GM12878 (cell line): ENCODE measurements at regions not wholly inside any gene's neighbourhood (a gene's known extent, or its start where the extent isn't known, plus 50 kb on each side); places are given as distances from the start of the nearest gene placed in this dataset.

Experiments
- BCL3 ChIP-seq: IDR thresholded peaks from 2 replicates; pipeline ENCODE4 v1.6.1; 2011; ENCODE audit warnings: borderline replicate concordance, low read depth, mild to moderate bottlenecking, moderate library complexity, low read length; ENCODE audit not compliant: insufficient read depth, poor library complexity, severe bottlenecking
- CBFB ChIP-seq: IDR thresholded peaks from 2 replicates; pipeline ENCODE4 v1.6.1; 2016; ENCODE audit warnings: antibody characterized with exemption, low read depth
- E2F4 ChIP-seq: IDR thresholded peaks from 2 replicates; pipeline ENCODE4 v1.6.1; 2012; ENCODE audit warnings: low read depth, low read length, improper control_type of control experiment
- EP300 ChIP-seq, 2 experiments: fragments of 150-350 bp in 1 of 2; IDR thresholded peaks; 2 replicates each; pipeline ENCODE4 v1.6.1; 2011 to 2012; ENCODE audit warnings: low read depth in 2 of 2, low read length in 2 of 2, borderline replicate concordance in 1 of 2, improper control_type of control experiment in 1 of 2, inconsistent platforms in 1 of 2; ENCODE audit not compliant: control insufficient read depth in 1 of 2
- FOS ChIP-seq: IDR thresholded peaks from 3 replicates; pipeline ENCODE4 v1.6.1; 2011; ENCODE audit warnings: borderline replicate concordance; ENCODE audit not compliant: insufficient read length; ENCODE audit errors: extremely low read depth
- MLLT1 ChIP-seq: fragments of 450-650 bp; IDR thresholded peaks from 2 replicates; pipeline ENCODE4 v1.6.1; 2016; ENCODE audit warnings: mild to moderate bottlenecking
- MTA3 ChIP-seq: IDR thresholded peaks from 2 replicates; pipeline ENCODE4 v1.6.1; 2012; ENCODE audit warnings: low read length, inconsistent platforms, borderline replicate concordance
- NR2C2 ChIP-seq: IDR thresholded peaks from 2 replicates; pipeline ENCODE4 v1.6.1; 2011; ENCODE audit warnings: borderline replicate concordance, low read depth; ENCODE audit not compliant: control insufficient read depth, insufficient read length
- PBX3 ChIP-seq: IDR thresholded peaks from 2 replicates; pipeline ENCODE4 v1.6.1; 2011; ENCODE audit warnings: mild to moderate bottlenecking, low read depth, low read length, moderate library complexity; ENCODE audit not compliant: insufficient replicate concordance
- PKNOX1 ChIP-seq: fragments of 450-650 bp; IDR thresholded peaks from 2 replicates; pipeline ENCODE4 v1.6.1; 2016; ENCODE audit warnings: mild to moderate bottlenecking
- POU2F2 ChIP-seq: IDR thresholded peaks from 3 replicates; pipeline ENCODE4 v1.6.1; 2011; ENCODE audit warnings: low read depth, mild to moderate bottlenecking, low read length, borderline replicate concordance
- REST ChIP-seq: IDR thresholded peaks from 2 replicates; pipeline ENCODE4 v1.6.1; 2012; ENCODE audit warnings: mild to moderate bottlenecking, low read depth, low read length
- RFX5 ChIP-seq: IDR thresholded peaks from 2 replicates; pipeline ENCODE4 v1.6.1; 2011; ENCODE audit warnings: low read depth, low read length, improper control_type of control experiment
- SMC3 ChIP-seq: IDR thresholded peaks from 2 replicates; pipeline ENCODE4 v1.6.1; 2011; ENCODE audit warnings: low read length, improper control_type of control experiment, borderline replicate concordance
- USF1 ChIP-seq: IDR thresholded peaks from 2 replicates; pipeline ENCODE4 v1.6.1; 2011; ENCODE audit warnings: borderline replicate concordance, low read depth, mild to moderate bottlenecking, moderate library complexity, mixed read lengths, low read length; ENCODE audit not compliant: insufficient read depth; ENCODE audit errors: extremely low read length

GRCh38 chrX:131812847-131813825 is 210.0 kb upstream of the STK26 start (continued):
- TF ChIP-seq REST: no peak
- peak; percentile 88 for TF ChIP-seq MTA3
- TF ChIP-seq PKNOX1: peak; percentile 38; the same call in 1 of the 2 replicates
- no peak for TF ChIP-seq USF1
- TF ChIP-seq EP300 (IDR thresholded peaks at IDR 0.05; ENCODE audit: borderline replicate concordance in 1 of 2, control insufficient read depth in 1 of 2, low read depth in 2 of 2, low read length in 2 of 2): peak in 1 of 2 experiments; percentile 53; a peak in 2 of 4 replicates
- TF ChIP-seq BCL3: peak; percentile 63
- TF ChIP-seq NR2C2: no peak
- TF ChIP-seq MLLT1: peak; percentile 84
- TF ChIP-seq FOS: no peak
- TF ChIP-seq E2F4: no peak; the same call in 1 of the 2 replicates
- TF ChIP-seq SMC3: peak; percentile 62
- TF ChIP-seq RFX5: no peak
- peak; percentile 83; the same call in 2 of the 3 replicates for TF ChIP-seq POU2F2
- no peak for TF ChIP-seq PBX3
- peak; percentile 84 for TF ChIP-seq CBFB
